ENCODE measurements at regions not wholly inside any gene's neighbourhood (a gene's known extent, or its start where the extent isn't known, plus 50 kb on each side); places are given as distances from the start of the nearest gene placed in this dataset.
"Not testable (repeated sequence)": the region's sequence is repeated elsewhere in the genome, so short reads cannot be mapped to it uniquely, and the experiment has no call there.

DNA sequence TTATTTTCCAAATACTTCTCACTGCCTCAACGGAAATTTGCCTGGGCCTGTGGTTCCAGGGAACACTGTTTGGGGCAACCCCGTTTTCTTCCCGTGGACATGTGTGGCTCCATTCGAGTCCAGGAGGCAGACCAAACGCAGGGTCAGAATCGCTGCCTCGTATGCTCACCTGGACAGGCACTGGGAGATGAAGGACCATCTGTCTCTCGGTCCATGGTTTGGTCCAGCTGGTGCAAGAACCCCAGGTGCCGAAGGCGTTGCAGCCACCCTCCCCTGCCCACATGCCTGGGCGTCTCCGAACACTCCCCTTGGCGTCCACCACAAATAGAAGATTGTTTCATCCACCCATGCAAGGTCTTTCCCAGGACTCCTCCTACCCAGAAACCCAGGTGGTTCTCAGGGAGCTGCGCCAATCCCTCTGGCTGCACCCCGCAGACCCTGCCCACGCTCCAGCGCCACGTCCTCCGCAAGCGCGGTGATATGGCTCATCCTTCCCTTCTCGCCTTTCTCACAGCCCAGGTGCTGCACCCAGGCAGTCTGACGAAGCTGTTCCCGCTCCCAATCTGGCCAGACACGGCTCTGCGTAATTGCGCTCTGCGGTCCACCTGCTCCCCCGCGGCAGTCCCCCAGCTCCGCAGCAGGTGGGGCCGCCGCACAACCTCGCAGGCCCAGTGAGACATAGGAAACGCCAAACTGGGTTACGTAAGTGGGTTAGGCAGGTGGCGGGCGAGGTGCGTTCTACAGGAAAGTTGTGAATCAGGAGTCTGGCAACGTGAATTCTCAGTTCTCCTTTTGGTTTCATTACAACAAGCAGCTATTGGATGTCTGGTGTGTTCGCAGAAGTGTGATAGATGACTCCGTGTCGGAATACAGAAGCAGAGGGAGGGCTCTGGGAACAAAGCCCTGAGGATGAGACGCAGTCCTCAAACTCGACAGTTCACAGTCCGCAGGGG lies 146.2 kb upstream of the ECI2 start:
- peak; percentile 3 for DNase-seq
- in situ Hi-C loops (cut with MboI; ENCODE audit: low pct_unique_long_range_greater_than_20kb, low sequenced_read_pairs) = no loop called here

DNA sequence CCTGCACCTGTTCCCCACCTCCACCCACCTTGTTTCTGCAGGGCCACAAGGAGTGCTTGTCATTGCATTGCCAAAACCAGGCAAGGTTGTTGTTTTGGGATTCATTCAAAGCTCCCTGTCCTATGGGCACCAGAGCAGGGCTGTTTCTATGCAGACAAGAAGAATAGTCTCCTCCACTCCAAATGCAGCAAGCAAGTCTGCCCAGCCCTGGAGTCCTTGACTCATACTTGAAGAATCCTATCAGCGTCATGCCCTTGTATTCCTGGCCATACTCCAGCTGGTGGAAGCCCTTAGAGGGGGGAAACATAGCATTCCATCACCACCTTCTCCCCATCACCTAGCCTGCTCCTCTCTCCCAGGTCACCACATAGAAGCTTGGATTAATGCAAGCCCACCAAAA lies 145.3 kb upstream of the ECI2 start:
- in situ Hi-C loops (cut with MboI; ENCODE audit: low pct_unique_long_range_greater_than_20kb, low sequenced_read_pairs) = no loop called here

DNA sequence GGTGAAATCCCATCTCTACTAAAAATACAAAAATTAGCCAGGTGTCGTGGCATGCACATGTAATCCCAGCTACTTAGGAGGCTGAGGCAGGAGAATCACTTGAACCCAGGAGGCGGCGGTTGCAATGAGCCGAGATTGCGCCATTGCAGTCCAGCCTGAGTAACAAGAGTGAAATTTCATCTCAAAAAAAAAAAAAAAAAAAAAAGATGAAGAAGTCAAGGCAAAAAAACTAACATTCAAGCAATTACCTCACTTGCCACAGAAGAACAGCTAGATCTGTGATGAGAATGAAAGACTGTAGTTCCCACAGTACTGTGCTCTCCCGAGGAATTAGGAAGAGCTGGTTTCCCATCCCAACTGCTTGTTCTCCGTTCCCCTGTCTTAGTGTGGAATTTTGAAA lies 144.7 kb upstream of the ECI2 start:
- in situ Hi-C loops (cut with MboI; ENCODE audit: low pct_unique_long_range_greater_than_20kb, low sequenced_read_pairs) = no loop called here
- no peak for DNase-seq

More for the DNA sequence above, 145.3 kb upstream of the ECI2 start:
- DNase-seq = no peak

DNA sequence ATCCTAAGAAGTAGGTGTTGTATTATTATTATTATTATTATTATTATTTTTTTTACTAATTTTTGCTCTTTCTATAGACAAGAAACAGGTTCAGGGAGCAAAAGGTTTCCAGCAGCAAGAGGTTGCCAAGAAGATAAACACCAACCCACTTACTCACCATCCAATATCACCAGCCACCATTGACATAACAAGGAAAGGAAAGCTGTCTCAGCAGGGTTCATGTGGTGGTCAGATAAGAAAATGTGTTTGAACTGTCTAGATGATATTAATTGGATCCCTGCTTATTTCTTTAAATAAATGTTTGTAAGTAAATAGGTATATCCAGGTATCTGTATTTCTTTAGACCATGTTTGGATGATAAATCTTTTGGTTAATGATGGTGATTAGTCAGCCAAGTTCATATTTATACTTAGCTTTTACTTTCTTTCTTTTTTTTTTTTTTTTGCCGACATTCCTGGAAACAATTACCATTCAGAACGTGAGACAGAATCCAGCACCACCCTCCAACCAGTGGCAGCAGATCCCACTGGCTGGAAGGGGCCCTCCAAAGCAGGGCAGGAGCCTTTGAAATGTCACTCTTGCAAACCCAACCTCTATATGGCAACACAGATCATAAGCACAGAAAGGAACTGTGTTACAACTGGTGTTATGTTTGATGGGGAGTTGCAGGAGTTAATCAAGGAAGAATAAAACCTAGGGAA lies 139.2 kb upstream of the ECI2 start:
- no peak for DNase-seq
- in situ Hi-C loops (cut with MboI; ENCODE audit: low pct_unique_long_range_greater_than_20kb, low sequenced_read_pairs) = no loop called here

DNA sequence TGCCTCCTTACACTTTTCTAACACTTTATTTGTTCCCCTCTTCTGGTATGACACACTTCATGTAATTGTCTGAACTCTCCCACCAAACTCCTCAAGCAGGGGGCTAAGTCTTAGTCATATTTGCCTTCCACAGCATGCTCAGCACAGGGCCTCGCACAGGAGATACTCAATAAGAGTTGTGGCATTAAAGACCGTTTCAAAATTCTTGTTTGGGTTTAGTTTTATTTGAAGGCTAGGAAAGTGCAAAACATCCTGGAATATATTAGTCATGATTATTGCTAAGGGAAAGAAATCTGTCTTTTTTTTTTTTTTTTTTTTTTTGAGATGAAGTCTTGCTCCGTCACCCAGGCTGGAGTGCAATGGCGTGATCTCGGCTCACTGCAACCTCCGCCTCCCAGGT lies 137.6 kb upstream of the ECI2 start:
- in situ Hi-C loops (cut with MboI; ENCODE audit: low pct_unique_long_range_greater_than_20kb, low sequenced_read_pairs) = no loop called here
- DNase-seq = no peak

DNA sequence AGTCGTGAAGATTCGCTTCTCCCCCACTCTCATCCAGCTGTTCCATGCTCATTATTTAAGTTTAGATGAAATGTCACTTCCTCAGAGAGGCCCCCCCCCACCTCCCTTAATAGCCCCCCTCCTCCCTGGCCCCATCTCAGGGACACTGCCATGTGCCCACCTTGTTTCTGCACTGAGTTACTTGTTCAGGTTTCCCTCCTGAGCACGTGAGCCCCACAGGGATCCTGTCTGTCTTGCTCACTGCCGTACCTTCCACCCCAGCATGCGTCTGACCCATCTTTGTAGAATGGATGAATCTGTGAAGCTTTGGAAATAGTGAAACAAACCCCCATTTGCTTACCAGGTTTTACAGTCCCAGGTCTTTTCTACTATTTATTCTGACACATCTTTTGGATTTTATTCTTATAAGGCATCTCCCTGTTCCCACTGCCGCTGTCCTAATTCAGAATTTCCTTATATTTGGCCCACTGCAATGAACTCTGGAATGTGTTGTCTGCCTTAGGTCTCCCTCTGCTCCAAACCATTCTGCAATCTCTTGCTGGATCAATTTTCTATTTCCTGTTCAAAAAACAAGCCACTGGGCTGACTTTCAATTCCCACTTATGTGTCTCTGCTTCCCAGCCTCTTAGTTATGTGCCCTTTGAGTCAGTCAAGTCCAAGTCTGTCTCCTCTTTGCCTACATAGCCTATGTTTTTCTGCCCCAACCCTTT lies 136.5 kb upstream of the ECI2 start:
- in situ Hi-C loops (cut with MboI; ENCODE audit: low pct_unique_long_range_greater_than_20kb, low sequenced_read_pairs) = no loop called here
- DNase-seq = no peak

DNA sequence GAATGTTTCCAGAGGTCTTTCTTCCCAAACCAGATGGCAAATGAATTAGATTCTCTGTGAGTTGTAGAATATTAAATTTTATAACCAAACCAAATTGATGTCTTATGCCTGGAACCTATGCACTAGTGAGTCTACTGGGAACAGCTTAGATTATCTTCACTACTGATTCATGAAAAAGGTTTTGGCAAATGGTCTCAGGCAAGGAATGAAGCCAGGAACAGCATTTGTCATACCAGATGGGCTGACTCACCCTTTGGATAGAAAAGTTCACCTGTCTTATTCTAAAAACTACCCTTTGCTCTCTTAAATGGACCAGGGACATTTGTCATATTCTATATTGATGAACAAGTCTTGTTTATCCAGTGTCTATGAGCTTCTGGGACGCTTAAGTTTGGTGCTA lies 135.4 kb upstream of the ECI2 start:
- in situ Hi-C loops (cut with MboI; ENCODE audit: low pct_unique_long_range_greater_than_20kb, low sequenced_read_pairs) = no loop called here
- no peak for DNase-seq

DNA sequence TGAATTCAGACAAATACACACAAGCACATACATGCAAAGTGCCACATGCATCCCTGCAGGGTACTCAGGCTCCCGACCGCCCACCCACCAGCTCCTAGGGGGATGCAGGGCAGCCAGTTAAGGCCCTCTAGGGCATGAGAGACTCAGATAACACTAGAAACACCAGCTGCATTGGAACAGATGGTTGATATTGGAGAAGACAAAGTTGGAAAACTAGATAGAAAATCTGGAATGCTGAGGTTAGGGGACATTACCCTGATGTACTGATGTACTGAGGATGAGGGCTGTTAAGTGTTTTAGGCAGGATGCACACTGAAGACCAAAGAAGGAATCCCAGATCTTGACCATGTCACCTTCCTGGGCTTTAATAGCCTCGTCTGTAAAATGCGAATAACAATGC lies 134.6 kb upstream of the ECI2 start:
- DNase-seq = no peak
- in situ Hi-C loops (cut with MboI; ENCODE audit: low pct_unique_long_range_greater_than_20kb, low sequenced_read_pairs) = no loop called here

DNA sequence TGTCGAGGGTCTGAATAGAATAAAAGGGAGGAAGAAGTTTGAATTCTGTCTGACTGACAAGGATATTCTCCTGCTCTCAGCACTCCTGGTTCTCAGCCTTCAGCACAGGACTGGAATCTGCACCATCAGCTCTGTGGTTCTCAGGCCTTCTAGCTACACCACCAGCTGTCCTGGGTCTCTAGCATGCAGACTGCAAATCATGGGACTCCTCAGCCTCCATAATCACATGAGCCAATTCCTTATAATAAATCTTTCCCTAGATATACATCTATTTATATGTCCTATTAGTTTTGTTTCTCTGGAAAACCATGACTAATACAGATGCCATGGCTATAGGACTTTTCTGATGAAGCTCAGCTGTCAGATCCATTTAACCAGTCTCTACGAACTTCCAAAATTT lies 132.8 kb upstream of the ECI2 start:
- in situ Hi-C loops (cut with MboI; ENCODE audit: low pct_unique_long_range_greater_than_20kb, low sequenced_read_pairs) = no loop called here
- DNase-seq = no peak

DNA sequence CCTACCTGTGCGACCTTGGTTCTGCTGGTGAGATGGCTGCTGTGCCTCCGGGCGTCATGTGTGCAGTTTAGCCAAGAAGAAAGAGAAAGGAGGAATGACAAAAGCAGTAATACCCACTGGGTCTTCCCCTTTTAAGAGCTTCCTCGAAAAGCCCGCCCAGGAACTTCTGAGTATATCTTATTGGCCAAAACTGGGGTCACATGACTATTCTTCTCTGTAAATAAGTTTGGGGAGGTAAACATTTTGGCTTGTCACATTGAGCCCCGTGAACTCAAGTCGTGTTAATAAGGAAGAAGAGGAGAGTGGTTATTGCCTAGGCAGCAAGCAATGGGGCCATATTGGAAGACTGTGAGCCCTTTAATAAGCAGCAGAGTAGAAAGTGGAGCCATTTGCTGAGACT lies 130.4 kb upstream of the ECI2 start:
- in situ Hi-C loops (cut with MboI; ENCODE audit: low pct_unique_long_range_greater_than_20kb, low sequenced_read_pairs) = no loop called here

DNA sequence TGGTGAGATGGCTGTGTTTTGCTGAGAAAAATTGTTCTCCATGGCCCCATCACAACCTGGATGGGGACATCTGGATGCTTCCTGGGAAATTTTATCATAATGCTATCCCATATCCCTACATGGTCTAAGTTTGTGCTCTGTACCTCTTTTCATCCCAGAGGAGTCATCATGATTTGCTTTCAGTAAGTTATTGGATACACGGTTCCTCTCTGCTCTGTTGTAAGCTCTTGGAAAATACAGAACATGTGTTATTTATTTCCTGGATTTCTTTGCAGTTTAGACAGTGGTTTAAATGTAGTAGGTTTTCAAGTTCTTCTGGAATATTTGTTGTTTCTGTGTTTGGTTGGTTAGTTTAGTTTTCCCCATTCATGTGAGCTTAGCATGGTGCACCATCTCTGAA lies 129.2 kb upstream of the ECI2 start:
- in situ Hi-C loops (cut with MboI; ENCODE audit: low pct_unique_long_range_greater_than_20kb, low sequenced_read_pairs) = no loop called here
- DNase-seq = no peak

More for the DNA sequence above, 130.4 kb upstream of the ECI2 start:
- no peak for DNase-seq

DNA sequence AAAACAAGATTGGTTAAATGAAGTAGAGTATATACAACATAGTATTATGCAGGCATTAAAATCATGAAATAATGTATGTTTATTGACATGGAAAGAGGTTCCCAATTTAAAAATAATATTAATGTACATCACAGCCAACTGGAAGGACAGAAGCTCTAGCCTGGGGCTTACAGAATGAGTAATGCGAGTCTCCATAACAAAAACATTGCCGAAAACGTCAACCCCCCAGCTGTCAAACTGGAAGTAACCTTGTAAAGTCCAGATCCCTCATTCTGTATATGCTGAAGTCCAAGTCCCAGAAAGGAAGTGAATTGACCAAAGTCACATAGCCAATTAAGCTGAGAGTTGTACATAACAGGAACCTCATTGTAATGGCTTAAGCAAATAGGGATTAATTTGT lies 128.7 kb upstream of the ECI2 start:
- no peak for DNase-seq
- in situ Hi-C loops (cut with MboI; ENCODE audit: low pct_unique_long_range_greater_than_20kb, low sequenced_read_pairs) = no loop called here

DNA sequence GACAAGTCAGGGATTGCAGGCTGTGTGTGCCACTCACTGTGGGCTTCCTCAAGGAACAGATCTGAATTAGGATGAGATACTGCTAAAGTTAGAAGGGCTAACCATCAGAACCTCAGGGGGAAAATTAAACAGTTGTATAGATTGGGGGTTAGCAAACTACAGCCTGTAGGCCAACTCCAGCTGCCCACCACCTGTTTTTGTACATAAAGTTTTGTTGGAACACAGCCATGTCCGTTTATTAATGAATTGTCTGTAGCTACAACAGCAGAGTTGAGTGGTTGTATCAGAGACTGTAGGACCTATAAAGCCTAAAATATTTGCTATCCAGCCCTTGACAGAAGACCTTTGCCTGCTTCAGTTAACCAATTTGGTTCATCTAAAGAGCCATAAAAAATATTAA lies 127.2 kb upstream of the ECI2 start:
- in situ Hi-C loops (cut with MboI; ENCODE audit: low pct_unique_long_range_greater_than_20kb, low sequenced_read_pairs) = no loop called here
- no peak for DNase-seq

DNA sequence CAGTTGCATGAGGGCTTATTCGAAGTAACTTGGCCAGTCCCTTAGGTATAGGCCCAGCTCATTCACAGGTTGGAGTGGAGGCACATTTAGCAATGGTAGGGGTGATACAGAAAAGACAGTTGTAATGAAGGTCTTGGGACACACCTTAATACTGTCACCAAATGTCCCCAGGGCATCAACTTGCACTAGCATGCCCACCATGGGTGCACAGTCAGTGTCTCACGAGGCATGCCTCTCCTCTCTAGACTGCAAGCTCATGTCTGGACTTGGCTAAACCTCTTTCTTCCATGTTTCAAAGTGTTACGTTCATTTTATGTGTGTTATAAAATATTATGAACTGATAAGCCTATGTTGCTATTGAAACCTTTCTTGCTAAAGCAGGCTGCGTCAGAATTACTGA lies 124.0 kb upstream of the ECI2 start:
- in situ Hi-C loops (cut with MboI; ENCODE audit: low pct_unique_long_range_greater_than_20kb, low sequenced_read_pairs) = no loop called here
- DNase-seq = no peak

DNA sequence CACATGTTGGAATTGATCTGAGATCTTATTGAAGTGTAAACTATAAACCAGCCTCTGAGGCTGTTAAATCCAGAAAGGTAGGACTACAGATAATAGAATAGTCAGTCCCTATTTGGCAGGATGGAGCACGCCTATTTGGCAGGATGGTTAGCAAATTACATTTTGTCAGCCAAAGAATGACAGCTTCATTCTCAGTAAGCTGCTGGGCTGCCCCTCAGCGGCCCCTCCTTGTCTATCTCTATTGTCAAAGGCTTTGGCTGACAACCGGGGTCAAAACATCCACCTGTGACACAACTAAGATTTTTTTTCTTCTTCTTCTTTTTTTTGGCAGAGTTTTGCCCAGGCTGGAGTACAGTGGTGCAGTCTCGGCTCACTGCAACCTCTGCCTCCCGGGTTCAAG lies 123.4 kb upstream of the ECI2 start:
- no peak for DNase-seq
- in situ Hi-C loops (cut with MboI; ENCODE audit: low pct_unique_long_range_greater_than_20kb, low sequenced_read_pairs) = no loop called here

DNA sequence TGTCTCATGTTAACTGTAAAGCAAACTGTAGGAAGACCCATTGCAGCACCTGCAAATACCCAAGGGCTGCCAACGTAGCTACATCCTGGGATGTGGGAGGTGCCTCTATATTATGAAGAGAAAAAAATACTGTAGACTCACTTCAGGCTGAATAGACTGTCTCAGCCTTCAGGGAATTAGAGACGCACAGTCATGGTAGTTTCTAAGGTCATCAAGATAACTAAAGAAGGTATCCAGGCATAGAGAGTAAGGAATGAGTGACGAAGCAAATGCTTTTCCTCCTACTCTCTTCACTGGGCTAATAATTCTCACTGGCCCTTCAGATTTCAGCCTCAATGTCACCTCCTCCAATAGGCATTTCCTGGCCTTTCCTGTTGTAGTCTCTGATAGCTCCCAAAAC lies 121.6 kb upstream of the ECI2 start:
- DNase-seq = no peak
- in situ Hi-C loops (cut with MboI; ENCODE audit: low pct_unique_long_range_greater_than_20kb, low sequenced_read_pairs) = no loop called here

DNA sequence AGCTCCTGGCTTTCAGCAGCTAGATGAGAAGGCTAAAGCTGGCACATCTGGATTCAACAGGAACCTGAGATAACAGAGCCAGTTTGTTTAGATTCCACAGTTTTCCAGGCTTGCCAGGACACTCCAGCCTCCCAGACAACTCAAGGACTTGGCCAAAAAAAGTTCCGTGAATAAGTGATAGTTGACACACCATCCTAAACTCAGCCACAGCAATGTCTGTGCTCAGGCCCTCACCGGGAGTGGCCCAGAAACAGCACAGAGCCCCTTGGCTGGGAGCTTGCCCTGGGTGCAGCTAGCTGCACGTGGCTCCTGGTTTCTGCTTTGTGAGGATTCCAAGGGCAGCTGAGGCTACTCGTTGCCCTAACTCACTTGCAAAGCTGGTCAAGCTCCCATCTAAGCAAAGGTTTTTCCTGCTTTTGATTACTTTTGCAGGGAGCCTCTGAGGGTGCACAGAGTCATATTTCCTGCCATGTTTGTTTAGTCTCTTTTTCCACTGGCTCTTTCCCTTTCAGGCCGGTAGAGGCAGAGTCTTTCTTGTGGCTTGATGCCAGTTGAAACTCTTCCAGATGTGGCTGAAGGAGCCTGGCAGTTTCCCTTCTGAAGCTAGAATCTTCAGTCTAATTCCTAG lies 118.3 kb upstream of the ECI2 start:
- DNase-seq = no peak
- in situ Hi-C loops (cut with MboI; ENCODE audit: low pct_unique_long_range_greater_than_20kb, low sequenced_read_pairs) = no loop called here

DNA sequence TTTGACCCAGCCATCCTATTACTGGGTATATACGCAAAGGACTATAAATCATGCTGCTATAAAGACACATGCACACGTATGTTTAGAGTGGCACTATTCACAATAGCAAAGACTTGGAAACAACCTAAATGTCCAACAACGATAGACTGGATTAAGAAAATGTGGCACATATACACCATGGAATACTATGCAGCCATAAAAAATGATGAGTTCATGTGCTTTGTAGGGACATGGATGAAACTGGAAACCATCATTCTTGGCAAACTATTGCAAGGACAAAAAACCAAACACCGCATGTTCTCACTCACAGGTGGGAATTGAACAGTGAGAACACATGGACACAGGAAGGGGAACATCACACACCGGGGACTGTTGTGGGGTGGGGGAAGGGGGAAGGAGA lies 117.1 kb upstream of the ECI2 start:
- DNase-seq; in situ Hi-C loops (cut with MboI; ENCODE audit: low pct_unique_long_range_greater_than_20kb, low sequenced_read_pairs): not testable (repeated sequence)

DNA sequence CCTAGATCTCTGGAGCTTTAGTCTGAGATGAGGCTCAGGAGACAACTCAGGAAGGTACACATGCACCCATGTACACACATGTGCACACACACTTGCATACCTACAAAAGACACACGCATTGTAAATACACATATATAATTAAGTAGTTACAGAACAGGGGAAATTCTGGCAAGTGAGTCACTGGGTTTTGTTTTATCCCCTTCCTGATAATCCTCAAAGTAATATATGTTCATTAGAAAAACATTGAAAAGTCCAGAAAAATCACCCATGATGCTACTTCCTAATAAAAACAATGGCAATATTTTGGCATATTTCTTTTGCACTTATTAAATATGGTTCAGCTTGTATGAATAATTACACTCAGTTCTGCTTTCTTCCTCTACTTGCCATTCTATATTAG lies 115.3 kb upstream of the ECI2 start:
- no peak for DNase-seq
- in situ Hi-C loops (cut with MboI; ENCODE audit: low pct_unique_long_range_greater_than_20kb, low sequenced_read_pairs) = no loop called here

DNA sequence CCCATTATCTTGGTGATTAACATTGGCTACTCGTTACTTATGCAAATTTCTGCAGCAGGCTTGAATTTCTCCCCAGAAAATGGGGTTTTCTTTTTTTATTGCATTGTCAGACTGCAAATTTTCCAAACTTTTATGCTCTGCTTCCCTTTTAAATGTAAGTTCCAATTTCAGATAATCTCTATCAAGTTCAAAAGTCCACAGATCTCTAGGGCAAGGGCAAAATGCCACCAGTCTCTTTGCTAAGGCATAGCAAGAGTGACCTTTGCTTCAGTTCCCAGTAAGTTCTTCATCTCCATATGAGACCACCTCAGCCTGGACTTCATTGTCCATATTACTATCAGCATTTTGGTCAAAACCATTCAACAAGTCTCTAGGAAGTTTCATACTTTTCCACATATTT lies 108.5 kb upstream of the ECI2 start:
- DNase-seq; in situ Hi-C loops (cut with MboI; ENCODE audit: low pct_unique_long_range_greater_than_20kb, low sequenced_read_pairs): not testable (repeated sequence)

Measured in KBM-7 (cell line).